Upper lobe of left lung (tissue), 6 donors: ENCODE measurements at regions not wholly inside any gene's neighbourhood (a gene's known extent, or its start where the extent isn't known, plus 50 kb on each side); places are given as distances from the start of the nearest gene placed in this dataset.
"Not testable (repeated sequence)": the region's sequence is repeated elsewhere in the genome, so short reads cannot be mapped to it uniquely, and the experiment has no call there.

ENCODE experiments used
- ATAC-seq, 2 donors: fragments of 200-7000 bp; cut with Tn5 transposase; one replicate each; pipeline ENCODE4 v1.9.1; 2022; ENCODE audit warnings: mild to moderate bottlenecking in 2 of 2, moderate library complexity in 2 of 2; ENCODE audit not compliant: low FRiP score in 2 of 2
- DNase-seq, 2 donors: peaks; one replicate each; pipeline ENCODE4 v3.0.0-alpha.2; 2019 to 2020
- H3K27ac ChIP-seq, 4 donors: fragments of 200-600 bp; sonication (generic); one replicate each; pipeline ENCODE4 v1.5.1; 2016 to 2019
- H3K27me3 ChIP-seq, 4 donors: fragments of 200-600 bp; sonication (generic); one replicate each; pipeline ENCODE4 v1.5.1; 2017 to 2019
- H3K36me3 ChIP-seq, 4 donors: fragments of 200-600 bp; sonication (generic); one replicate each; pipeline ENCODE4 v1.5.1; 2016 to 2019
- H3K4me1 ChIP-seq, 4 donors: fragments of 200-600 bp; sonication (generic); one replicate each; pipeline ENCODE4 v1.5.1; 2018 to 2019
- H3K4me3 ChIP-seq, 4 donors: fragments of 200-600 bp; sonication (generic); one replicate each; pipeline ENCODE4 v1.5.1; 2017 to 2019; ENCODE audit warnings: mild to moderate bottlenecking in 2 of 4, moderate library complexity in 1 of 4
- H3K9me3 ChIP-seq, 4 donors: fragments of 200-600 bp; sonication (generic); one replicate each; pipeline ENCODE4 v1.5.1; 2018 to 2019
- CTCF ChIP-seq, 6 experiments: fragments of 450-650 bp in 4 of 6; fragments of 200-600 bp in 2 of 6; sonication (generic) in 2 of 6; IDR thresholded peaks; one replicate each; pipeline ENCODE4 v1.5.1; 2016 to 2019; ENCODE audit warnings: antibody characterized with exemption in 6 of 6
- EP300 ChIP-seq, 4 donors: sonication (generic); formaldehyde crosslinking; IDR thresholded peaks; one replicate each; pipeline ENCODE4 v1.5.1; 2017; ENCODE audit warnings: antibody characterized with exemption in 4 of 4, control low read depth in 2 of 4
- POLR2A ChIP-seq, 4 donors: fragments of 450-650 bp; IDR thresholded peaks; one replicate each; pipeline ENCODE4 v1.5.1; 2016 to 2017; ENCODE audit warnings: antibody characterized with exemption in 4 of 4, mild to moderate bottlenecking in 2 of 4
- POLR2AphosphoS5 ChIP-seq, 2 donors: sonication (generic); formaldehyde crosslinking; IDR thresholded peaks; one replicate each; pipeline ENCODE4 v1.5.1; 2017; ENCODE audit warnings: antibody characterized with exemption in 2 of 2
- WGBS, 2 donors: methylation state at CpG; one replicate each; pipeline ENCODE4 v1.1.5; 2017 to 2018; 5-methylcytosine and 5-hydroxymethylcytosine counted together
- donor health status: DM: no; HTN: no; CAD: no; lungs with moderate emphysema.
- donor health status: DM: no; HTN: yes; CAD: no; lungs with severe emphysema.

GRCh38 chr6:7008451-7008988, 99.2 kb upstream of the RREB1 start:
- ATAC-seq: no peak
- H3K4me1 ChIP-seq: no peaks in the 10 kb centered on the region
- no peak for TF ChIP-seq POLR2AphosphoS5 (IDR thresholded peaks at IDR 0.05)
- no peak for TF ChIP-seq EP300 (IDR thresholded peaks at IDR 0.05)
- TF ChIP-seq POLR2A (IDR thresholded peaks at IDR 0.05): no peak
- no peak for TF ChIP-seq CTCF (IDR thresholded peaks at IDR 0.05)
- H3K27me3 ChIP-seq: no peaks in the 10 kb centered on the region
- H3K9me3 ChIP-seq: no peaks in the 10 kb centered on the region
- no peak for DNase-seq
- H3K27ac ChIP-seq: no peak overlapping the region
- no peak overlapping the region for H3K4me3 ChIP-seq
- H3K36me3 ChIP-seq: no peaks in the 10 kb centered on the region
- 73 to 75% methylated on average over 6 of the region's 6 CpGs for WGBS, 2 donors

GRCh38 chr6:7016226-7016625, 91.5 kb upstream of the RREB1 start:
- TF ChIP-seq POLR2AphosphoS5 (IDR thresholded peaks at IDR 0.05) (no peak), CTCF (IDR thresholded peaks at IDR 0.05) (no peak), POLR2A (IDR thresholded peaks at IDR 0.05) (no peak), EP300 (IDR thresholded peaks at IDR 0.05) (no peak)
- no peaks in the 10 kb centered on the region for H3K9me3 ChIP-seq
- no peaks in the 10 kb centered on the region for H3K4me1 ChIP-seq
- WGBS, 2 donors: 61 to 62% methylated on average over 8 of the region's 8 CpGs
- DNase-seq: no peak
- no peak overlapping the region for H3K27ac ChIP-seq
- peak in 1 of 2 donors; percentile 40 for ATAC-seq
- H3K36me3 ChIP-seq: no peaks in the 10 kb centered on the region
- no peaks in the 10 kb centered on the region for H3K27me3 ChIP-seq
- no peak overlapping the region for H3K4me3 ChIP-seq

GRCh38 chr6:7021301-7021700, 86.5 kb upstream of the RREB1 start:
- WGBS, 2 donors: 82 to 83% methylated on average over 2 of the region's 2 CpGs
- DNase-seq: no peak
- Histone ChIP-seq H3K27me3 (no peaks in the 10 kb centered on the region), H3K36me3 (no peaks in the 10 kb centered on the region), H3K9me3 (no peaks in the 10 kb centered on the region), H3K4me3 (no peak overlapping the region), H3K27ac (no peak overlapping the region), H3K4me1 (no peaks in the 10 kb centered on the region)
- TF ChIP-seq POLR2A (IDR thresholded peaks at IDR 0.05) (no peak), EP300 (IDR thresholded peaks at IDR 0.05) (no peak), POLR2AphosphoS5 (IDR thresholded peaks at IDR 0.05) (no peak), CTCF (IDR thresholded peaks at IDR 0.05) (no peak)
- ATAC-seq: no peak

- H3K9me3 ChIP-seq: no peaks in the 10 kb centered on the region
- 68 to 89% methylated on average over 4 of the region's 4 CpGs for WGBS, 2 donors
- no peak for DNase-seq
- H3K4me1 ChIP-seq: no peaks in the 10 kb centered on the region
- no peak overlapping the region for H3K4me3 ChIP-seq
- H3K36me3 ChIP-seq: no peaks in the 10 kb centered on the region
- no peaks in the 10 kb centered on the region for H3K27me3 ChIP-seq
- no peak for ATAC-seq
- no peak overlapping the region for H3K27ac ChIP-seq
- no peak for TF ChIP-seq CTCF (IDR thresholded peaks at IDR 0.05)
- TF ChIP-seq EP300 (IDR thresholded peaks at IDR 0.05): no peak
- TF ChIP-seq POLR2AphosphoS5 (IDR thresholded peaks at IDR 0.05): no peak
- no peak for TF ChIP-seq POLR2A (IDR thresholded peaks at IDR 0.05)
Measured at GRCh38 chr6:7025861-7026260, 81.9 kb upstream of the RREB1 start.

GRCh38 chr6:7028963-7029362, 78.8 kb upstream of the RREB1 start:
- DNase-seq, ATAC-seq, H3K27ac ChIP-seq, H3K36me3 ChIP-seq, H3K9me3 ChIP-seq, H3K4me1 ChIP-seq, H3K27me3 ChIP-seq, H3K4me3 ChIP-seq: not testable (repeated sequence)

- not testable (repeated sequence) for H3K9me3 ChIP-seq, ATAC-seq, DNase-seq, H3K36me3 ChIP-seq, H3K4me3 ChIP-seq, H3K27me3 ChIP-seq, H3K27ac ChIP-seq, H3K4me1 ChIP-seq
- 73 to 86% methylated on average over 4 of the region's 4 CpGs for WGBS, 2 donors
Measured at GRCh38 chr6:7030968-7031367, 76.8 kb upstream of the RREB1 start.
